Psoas muscle (tissue), 7 donors: ENCODE measurements at regions not wholly inside any gene's neighbourhood (a gene's known extent, or its start where the extent isn't known, plus 50 kb on each side); places are given as distances from the start of the nearest gene placed in this dataset.

Experiments used
- ATAC-seq, 4 donors: fragments of 200-7000 bp; cut with Tn5 transposase; one replicate each; pipeline ENCODE4 v1.9.1; 2020; ENCODE audit warnings: moderate library complexity in 3 of 4, mild to moderate bottlenecking in 2 of 4
- DNase-seq, 2 donors: peaks; one replicate each; pipeline ENCODE4 v3.0.0-alpha.2; 2020
- H3K27ac ChIP-seq: fragments of 200-600 bp; one replicate; pipeline ENCODE4 v1.8.0; 2022
- H3K27me3 ChIP-seq, 3 donors: fragments of 200-600 bp in 1 of 3; one replicate each; pipeline versions ENCODE4 v1.6.1 to v1.8.0; 2013 to 2022; ENCODE audit warnings: low read length in 2 of 3, mild to moderate bottlenecking in 2 of 3, moderate library complexity in 1 of 3; ENCODE audit not compliant: insufficient read depth in 3 of 3
- H3K36me3 ChIP-seq, 2 donors: fragments of 200-600 bp in 1 of 2; one replicate each; pipeline versions ENCODE4 v1.6.1 to v1.8.0; 2013 to 2022; ENCODE audit warnings: low read depth in 1 of 2, mild to moderate bottlenecking in 1 of 2, moderate library complexity in 1 of 2; ENCODE audit not compliant: insufficient read depth in 1 of 2
- H3K4me1 ChIP-seq: fragments of 200-600 bp; one replicate; pipeline ENCODE4 v1.8.0; 2022
- H3K4me3 ChIP-seq: fragments of 200-600 bp; one replicate; pipeline ENCODE4 v1.8.0; 2022; ENCODE audit warnings: mild to moderate bottlenecking
- H3K9me3 ChIP-seq: fragments of 200-600 bp; one replicate; pipeline ENCODE4 v1.8.0; 2022
- CTCF ChIP-seq: fragments of 200-600 bp; IDR thresholded peaks from one replicate; pipeline ENCODE4 v1.8.0; 2022; ENCODE audit warnings: antibody characterized with exemption
- WGBS, 3 donors: extraction: QIAGEN DNeasy Blood & Tissue Kit; methylation state at CpG; one replicate each; pipeline versions ENCODE4 v1.1.6 to v1.1.7; 2013; 5-methylcytosine and 5-hydroxymethylcytosine counted together
- intact Hi-C, 2 donors: fragments of 100-400 bp; cut with DNase I; formaldehyde crosslinking; loops; one replicate each; pipeline versions ENCODE4 v1.11.0 to v1.14.2; 2022
- donor health status: healthy with polysubstance abuse.
- donor health status: DM: no; HTN: no; CAD: no; lungs with moderate emphysema.
- donor health status: Bipolar disorder and iron deficiency.
- donor health status: healthy.
- donor health status: DM: yes; HTN: yes; CAD: no.
- donor health status: DM: no; HTN: no; CAD: no.
- donor health status: DM: yes; HTN: yes; CAD: no.

GRCh38 chr1:30295674-30296073, 427.7 kb downstream of the MATN1 start:
- no peaks in the 10 kb centered on the region for H3K4me1 ChIP-seq
- intact Hi-C loops = no loop called here
- no peaks in the 10 kb centered on the region for H3K36me3 ChIP-seq
- ATAC-seq (no peak), DNase-seq (no peak)
- H3K4me3 ChIP-seq = no peak overlapping the region
- no peak for TF ChIP-seq CTCF
- no peaks in the 10 kb centered on the region for H3K9me3 ChIP-seq
- H3K27ac ChIP-seq = no peak overlapping the region
- peaks cover 0 to 3% (median 3%) of the 10 kb centered on the region in 3 donors for H3K27me3 ChIP-seq
- WGBS, 3 donors = 82 to 83% (median 83%) methylated on average over 4 of the region's 4 CpGs

GRCh38 chr1:30295266-30295665, 428.1 kb downstream of the MATN1 start:
- WGBS, 3 donors = 76 to 89% (median 77%) methylated on average over 2 of the region's 2 CpGs
- peaks cover 0 to 3% (median 3%) of the 10 kb centered on the region in 3 donors for H3K27me3 ChIP-seq
- TF ChIP-seq CTCF = no peak
- DNase-seq (no peak), ATAC-seq (no peak)
- H3K36me3 ChIP-seq = no peaks in the 10 kb centered on the region
- no peak overlapping the region for H3K4me3 ChIP-seq
- no peak overlapping the region for H3K27ac ChIP-seq
- H3K4me1 ChIP-seq = no peaks in the 10 kb centered on the region
- no peaks in the 10 kb centered on the region for H3K9me3 ChIP-seq
- intact Hi-C loops = no loop called here

GRCh38 chr1:30294508-30294907, 428.9 kb downstream of the MATN1 start:
- ATAC-seq = no peak
- no peaks in the 10 kb centered on the region for H3K9me3 ChIP-seq
- no peak for TF ChIP-seq CTCF
- intact Hi-C loops = no loop called here
- H3K4me3 ChIP-seq = no peak overlapping the region
- no peak for DNase-seq
- H3K36me3 ChIP-seq = no peaks in the 10 kb centered on the region
- H3K27me3 ChIP-seq = peaks cover 0 to 3% (median 3%) of the 10 kb centered on the region in 3 donors
- no peaks in the 10 kb centered on the region for H3K4me1 ChIP-seq
- 59 to 83% (median 76%) methylated on average over 1 of the region's 1 CpG for WGBS, 3 donors
- no peak overlapping the region for H3K27ac ChIP-seq

GRCh38 chr1:30292451-30292850, 430.9 kb downstream of the MATN1 start:
- H3K4me1 ChIP-seq = no peaks in the 10 kb centered on the region
- no peak for TF ChIP-seq CTCF
- no peak overlapping the region for H3K4me3 ChIP-seq
- no peak overlapping the region for H3K27ac ChIP-seq
- H3K27me3 ChIP-seq = peaks cover 0 to 3% (median 0%) of the 10 kb centered on the region in 3 donors
- no peaks in the 10 kb centered on the region for H3K36me3 ChIP-seq
- H3K9me3 ChIP-seq = no peaks in the 10 kb centered on the region
- no peak for DNase-seq
- intact Hi-C loops = no loop called here
- no peak for ATAC-seq
- WGBS, 3 donors = 70 to 79% (median 70%) methylated on average over 3 of the region's 3 CpGs

- Histone ChIP-seq H3K4me1 (no peaks in the 10 kb centered on the region), H3K27ac (no peak overlapping the region), H3K36me3 (no peaks in the 10 kb centered on the region), H3K9me3 (no peaks in the 10 kb centered on the region), H3K27me3 (peaks cover 0 to 3% (median 0%) of the 10 kb centered on the region in 3 donors), H3K4me3 (no peak overlapping the region)
- intact Hi-C loops = no loop called here
- no peak for DNase-seq
- no peak for TF ChIP-seq CTCF
- no peak for ATAC-seq
Observed at GRCh38 chr1:30291526-30291925, 431.9 kb downstream of the MATN1 start.
